ENCODE measurements at regions not wholly inside any gene's neighbourhood (a gene's known extent, or its start where the extent isn't known, plus 50 kb on each side); places are given as distances from the start of the nearest gene placed in this dataset.

DNA sequence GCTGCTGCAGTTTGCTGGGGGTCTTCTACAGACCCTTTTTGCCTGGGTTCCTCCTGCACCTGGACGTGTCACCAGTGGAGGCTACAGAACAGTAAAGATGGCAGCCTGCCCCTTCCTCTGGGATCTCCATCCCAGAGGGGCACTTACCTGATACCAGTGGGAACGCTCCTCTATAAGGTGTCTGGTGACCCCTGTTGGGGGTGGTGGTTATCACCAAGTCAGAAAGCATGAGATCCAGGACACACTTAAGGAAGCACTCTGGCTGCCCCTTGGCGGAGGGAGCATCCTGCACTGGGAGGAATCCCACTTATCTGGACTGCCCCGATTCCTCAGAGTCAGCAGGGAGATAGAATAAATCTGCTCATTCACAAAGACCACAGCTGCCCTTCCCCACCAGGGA is 218.9 kb upstream of the GALNTL6 start:
- H2AFZ ChIP-seq (ENCODE audit: control insufficient read depth, low read length): no peak overlapping the region

DNA sequence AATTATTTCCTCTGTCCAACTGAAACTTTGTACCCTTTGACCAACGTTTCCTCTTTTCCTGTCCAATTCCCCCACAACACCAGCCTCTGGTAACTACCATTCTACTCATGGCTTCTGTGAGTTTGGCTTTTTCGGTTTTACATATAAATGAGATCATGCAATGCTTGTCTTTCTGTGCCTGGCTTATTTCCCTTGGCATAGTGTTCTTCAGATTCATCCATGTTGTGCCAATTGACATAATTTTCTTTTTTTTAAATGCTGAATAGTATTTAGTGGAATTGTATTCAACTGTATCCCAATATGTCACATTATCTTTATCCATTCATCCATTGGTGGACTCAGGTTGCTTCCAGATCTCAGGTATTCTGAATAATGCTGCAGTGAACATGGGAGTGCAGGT is 222.5 kb upstream of the GALNTL6 start:
- no peaks in the 10 kb centered on the region for H3K79me2 ChIP-seq (ENCODE audit: control insufficient read depth, insufficient read depth, low read length)
- DNase-seq (ENCODE audit: low read depth, low spot score) (no peak), FAIRE-seq (no peak)
- no peak overlapping the region for H2AFZ ChIP-seq (ENCODE audit: control insufficient read depth, low read length)
- no peaks in the 10 kb centered on the region for H3K9me1 ChIP-seq (ENCODE audit: control insufficient read depth, extremely low read depth, insufficient read depth, low read length)
- H3K9ac ChIP-seq (ENCODE audit: control insufficient read depth, extremely low read depth, insufficient read depth, low read length): no peak overlapping the region
- H3K27me3 ChIP-seq (ENCODE audit: control insufficient read depth, extremely low read depth, insufficient read depth, low read length): no peaks in the 10 kb centered on the region
- H3K36me3 ChIP-seq (ENCODE audit: control insufficient read depth in 2 of 2, extremely low read depth in 1 of 2, insufficient read depth in 2 of 2, low read length in 2 of 2): no peaks in the 10 kb centered on the region
- no peak overlapping the region for H3K4me3 ChIP-seq (ENCODE audit: control insufficient read depth in 2 of 3, extremely low read depth in 1 of 3, insufficient read depth in 2 of 3, low read depth in 1 of 3, low read length in 3 of 3)
- dilution Hi-C loops (cut with MboI; ENCODE audit: extremely low pct_ligation_motif_present, low sequenced_read_pairs): no loop called here
- no peaks in the 10 kb centered on the region for H3K4me1 ChIP-seq (ENCODE audit: control insufficient read depth, extremely low read depth, insufficient read depth, low read length)
- TF ChIP-seq, protein P1, sequence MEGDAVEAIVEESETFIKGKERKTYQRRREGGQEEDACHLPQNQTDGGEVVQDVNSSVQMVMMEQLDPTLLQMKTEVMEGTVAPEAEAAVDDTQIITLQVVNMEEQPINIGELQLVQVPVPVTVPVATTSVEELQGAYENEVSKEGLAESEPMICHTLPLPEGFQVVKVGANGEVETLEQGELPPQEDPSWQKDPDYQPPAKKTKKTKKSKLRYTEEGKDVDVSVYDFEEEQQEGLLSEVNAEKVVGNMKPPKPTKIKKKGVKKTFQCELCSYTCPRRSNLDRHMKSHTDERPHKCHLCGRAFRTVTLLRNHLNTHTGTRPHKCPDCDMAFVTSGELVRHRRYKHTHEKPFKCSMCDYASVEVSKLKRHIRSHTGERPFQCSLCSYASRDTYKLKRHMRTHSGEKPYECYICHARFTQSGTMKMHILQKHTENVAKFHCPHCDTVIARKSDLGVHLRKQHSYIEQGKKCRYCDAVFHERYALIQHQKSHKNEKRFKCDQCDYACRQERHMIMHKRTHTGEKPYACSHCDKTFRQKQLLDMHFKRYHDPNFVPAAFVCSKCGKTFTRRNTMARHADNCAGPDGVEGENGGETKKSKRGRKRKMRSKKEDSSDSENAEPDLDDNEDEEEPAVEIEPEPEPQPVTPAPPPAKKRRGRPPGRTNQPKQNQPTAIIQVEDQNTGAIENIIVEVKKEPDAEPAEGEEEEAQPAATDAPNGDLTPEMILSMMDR (optimal IDR thresholded peaks at IDR 0.05 in 1 of 3, IDR thresholded peaks at IDR 0.05 in 1 of 3, conservative IDR thresholded peaks at IDR 0.05 in 1 of 3; ENCODE audit: extremely low read depth in 1 of 3, insufficient read depth in 2 of 3, low read length in 3 of 3): no peak
- TF ChIP-seq EZH2 (IDR thresholded peaks at IDR 0.05; ENCODE audit: low read length): no peak
- no peaks in the 10 kb centered on the region for H4K20me1 ChIP-seq (ENCODE audit: control insufficient read depth, extremely low read depth, insufficient read depth, low read length)
- H3K27ac ChIP-seq (ENCODE audit: control insufficient read depth, insufficient read depth, low read length): no peak overlapping the region
- H3K9me3 ChIP-seq (ENCODE audit: control insufficient read depth, low read depth, low read length): no peaks in the 10 kb centered on the region
- H3K4me2 ChIP-seq (ENCODE audit: control insufficient read depth, extremely low read depth, insufficient read depth, low read depth, low read length): no peak overlapping the region

More for the DNA sequence above, 218.9 kb upstream of the GALNTL6 start:
- H3K27me3 ChIP-seq (ENCODE audit: control insufficient read depth, extremely low read depth, insufficient read depth, low read length): no peaks in the 10 kb centered on the region
- H3K79me2 ChIP-seq (ENCODE audit: control insufficient read depth, insufficient read depth, low read length): no peaks in the 10 kb centered on the region
- dilution Hi-C loops (cut with MboI; ENCODE audit: extremely low pct_ligation_motif_present, low sequenced_read_pairs): no loop called here
- H3K27ac ChIP-seq (ENCODE audit: control insufficient read depth, insufficient read depth, low read length): no peak overlapping the region
- no peak overlapping the region for H3K4me3 ChIP-seq (ENCODE audit: control insufficient read depth in 2 of 3, extremely low read depth in 1 of 3, insufficient read depth in 2 of 3, low read depth in 1 of 3, low read length in 3 of 3)
- H3K9me1 ChIP-seq (ENCODE audit: control insufficient read depth, extremely low read depth, insufficient read depth, low read length): no peaks in the 10 kb centered on the region
- H3K36me3 ChIP-seq (ENCODE audit: control insufficient read depth in 2 of 2, extremely low read depth in 1 of 2, insufficient read depth in 2 of 2, low read length in 2 of 2): no peaks in the 10 kb centered on the region
- DNase-seq (ENCODE audit: low read depth, low spot score) (no peak), FAIRE-seq (no peak)
- H3K9me3 ChIP-seq (ENCODE audit: control insufficient read depth, low read depth, low read length): no peaks in the 10 kb centered on the region
- no peak overlapping the region for H3K9ac ChIP-seq (ENCODE audit: control insufficient read depth, extremely low read depth, insufficient read depth, low read length)
- TF ChIP-seq, protein P1 (optimal IDR thresholded peaks at IDR 0.05 in 1 of 3, IDR thresholded peaks at IDR 0.05 in 1 of 3, conservative IDR thresholded peaks at IDR 0.05 in 1 of 3; ENCODE audit: extremely low read depth in 1 of 3, insufficient read depth in 2 of 3, low read length in 3 of 3): no peak
- TF ChIP-seq EZH2 (IDR thresholded peaks at IDR 0.05; ENCODE audit: low read length): no peak
- no peaks in the 10 kb centered on the region for H4K20me1 ChIP-seq (ENCODE audit: control insufficient read depth, extremely low read depth, insufficient read depth, low read length)
- H3K4me2 ChIP-seq (ENCODE audit: control insufficient read depth, extremely low read depth, insufficient read depth, low read depth, low read length): no peak overlapping the region
- H3K4me1 ChIP-seq (ENCODE audit: control insufficient read depth, extremely low read depth, insufficient read depth, low read length): no peaks in the 10 kb centered on the region
